ENCODE measurements at regions not wholly inside any gene's neighbourhood (a gene's known extent, or its start where the extent isn't known, plus 50 kb on each side); places are given as distances from the start of the nearest gene placed in this dataset.

DNA sequence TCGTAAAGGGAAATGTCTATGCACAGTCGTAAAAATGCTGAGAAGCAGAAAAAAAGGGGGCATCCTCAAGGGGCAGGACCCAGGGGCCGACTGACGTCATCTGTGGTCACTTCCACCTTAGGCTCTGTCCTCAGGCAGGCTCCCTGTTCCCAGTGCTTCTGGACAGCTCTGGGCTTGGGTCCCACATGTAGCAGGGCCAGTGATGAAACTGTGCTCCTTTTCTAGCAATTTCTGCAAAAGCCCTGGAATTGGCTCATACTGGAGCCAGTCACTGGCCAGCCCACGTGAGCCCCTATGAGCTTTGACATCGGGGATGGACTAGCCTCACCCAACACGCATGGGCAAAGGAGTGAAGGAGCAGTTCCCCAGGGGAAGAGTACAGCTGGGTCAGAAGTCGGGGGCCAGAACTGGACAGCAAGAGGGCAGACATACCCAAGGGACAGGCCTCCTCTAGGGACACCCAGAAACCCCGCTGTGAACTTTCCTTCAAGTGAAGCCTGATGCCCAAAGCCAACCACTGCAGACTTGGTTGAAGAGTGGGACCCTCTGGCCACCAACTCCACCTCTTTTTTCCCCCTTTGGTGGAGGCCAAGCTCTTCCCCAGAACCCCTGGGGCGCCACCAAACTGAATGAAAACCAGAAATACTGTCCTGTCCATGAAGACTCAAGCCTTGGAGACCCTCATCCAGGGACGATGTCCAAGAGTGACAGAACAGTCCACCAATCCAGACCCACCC, 1349.0 kb downstream of the BRD1 start:
- TF ChIP-seq ZNF707 (tag by site-specific recombination; IDR thresholded peaks at IDR 0.05) (no peak), SCRT2 (tag by site-specific recombination; IDR thresholded peaks at IDR 0.05) (no peak), ZNF23 (tag by site-specific recombination; IDR thresholded peaks at IDR 0.05; ENCODE audit: borderline replicate concordance) (no peak), ZBTB11 (tag by site-specific recombination; conservative IDR thresholded peaks at IDR 0.05; ENCODE audit: low read depth) (no peak)
- Histone ChIP-seq H3K9me3 (ENCODE audit: control insufficient read depth, insufficient read depth, low read depth, low read length) (no peaks in the 10 kb centered on the region), H3K4me3 (ENCODE audit: low read depth, low read length) (no peak overlapping the region), H3K4me1 (ENCODE audit: control insufficient read depth, insufficient read depth, low read length) (no peaks in the 10 kb centered on the region), H3K36me3 (ENCODE audit: control insufficient read depth in 2 of 2, insufficient read depth in 1 of 2, low read length in 2 of 2) (no peaks in the 10 kb centered on the region), H3K27ac (ENCODE audit: extremely low read depth, low read depth, low read length) (no peak overlapping the region)
- ChIA-PET POLR2A (no interaction called here), CTCF (interaction anchor here (1.2 kb wide), 1 partner anchor 14 kb away, joined by 4 read pairs; no protein-coding TSS in a partner anchor)

GRCh38 chr22:48478124-48478523, 1349.5 kb downstream of the BRD1 start:
- TF ChIP-seq ZNF366 (tag by site-specific recombination; conservative IDR thresholded peaks at IDR 0.05) (no peak), ZNF571 (tag by site-specific recombination; IDR thresholded peaks at IDR 0.05) (no peak), ZBTB20 (tag by site-specific recombination; IDR thresholded peaks at IDR 0.05) (no peak), ZNF658 (tag by site-specific recombination; IDR thresholded peaks at IDR 0.05) (no peak)
- CTCF ChIA-PET = no interaction called here
- H3K27ac ChIP-seq (ENCODE audit: extremely low read depth, low read depth, low read length) = no peak overlapping the region

GRCh38 chr22:48477031-48477721, 1350.5 kb downstream of the BRD1 start:
- TF ChIP-seq ZNF529 (tag by site-specific recombination; IDR thresholded peaks at IDR 0.05; ENCODE audit: insufficient replicate concordance) (no peak), ZFP3 (tag by site-specific recombination; IDR thresholded peaks at IDR 0.05; ENCODE audit: low read depth) (no peak)
- Histone ChIP-seq H3K36me3 (ENCODE audit: control insufficient read depth in 2 of 2, insufficient read depth in 1 of 2, low read length in 2 of 2) (no peaks in the 10 kb centered on the region), H3K4me3 (ENCODE audit: low read depth, low read length) (no peak overlapping the region), H3K9me3 (ENCODE audit: control insufficient read depth, insufficient read depth, low read depth, low read length) (no peaks in the 10 kb centered on the region), H3K4me1 (ENCODE audit: control insufficient read depth, insufficient read depth, low read length) (no peaks in the 10 kb centered on the region), H3K27ac (ENCODE audit: extremely low read depth, low read depth, low read length) (no peak overlapping the region)
- POLR2A ChIA-PET = no interaction called here
- CTCF ChIA-PET = no interaction called here

More at GRCh38 chr22:48478124-48478523, 1349.5 kb downstream of the BRD1 start:
- POLR2A ChIA-PET = no interaction called here
- H3K4me1 ChIP-seq (ENCODE audit: control insufficient read depth, insufficient read depth, low read length) = no peaks in the 10 kb centered on the region
- no peak overlapping the region for H3K4me3 ChIP-seq (ENCODE audit: low read depth, low read length)
- no peaks in the 10 kb centered on the region for H3K9me3 ChIP-seq (ENCODE audit: control insufficient read depth, insufficient read depth, low read depth, low read length)
- H3K36me3 ChIP-seq (ENCODE audit: control insufficient read depth in 2 of 2, insufficient read depth in 1 of 2, low read length in 2 of 2) = no peaks in the 10 kb centered on the region

DNA sequence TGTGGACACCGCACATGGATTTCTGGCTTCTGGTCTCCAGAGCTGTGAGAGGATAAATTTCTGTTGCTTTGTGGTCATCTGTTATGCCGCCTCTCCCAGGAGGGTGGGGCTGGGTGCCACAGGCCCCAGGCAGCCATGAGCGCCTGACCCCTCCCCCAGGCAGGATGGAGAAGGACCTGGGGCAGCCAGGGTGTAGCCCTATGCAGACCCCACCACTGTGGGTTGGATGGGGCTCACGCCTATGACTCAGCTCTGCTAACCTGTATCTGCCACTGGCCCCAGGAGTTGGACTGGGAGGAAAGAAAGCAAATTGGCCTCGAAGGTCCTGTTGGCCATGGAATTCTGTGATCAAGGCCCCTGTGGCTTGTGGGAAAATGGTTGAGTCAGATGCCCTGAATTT, 1351.1 kb downstream of the BRD1 start:
- Histone ChIP-seq H3K27ac (ENCODE audit: extremely low read depth, low read depth, low read length) (no peak overlapping the region), H3K36me3 (ENCODE audit: control insufficient read depth in 2 of 2, insufficient read depth in 1 of 2, low read length in 2 of 2) (no peaks in the 10 kb centered on the region), H3K4me1 (ENCODE audit: control insufficient read depth, insufficient read depth, low read length) (no peaks in the 10 kb centered on the region), H3K4me3 (ENCODE audit: low read depth, low read length) (no peak overlapping the region), H3K9me3 (ENCODE audit: control insufficient read depth, insufficient read depth, low read depth, low read length) (no peaks in the 10 kb centered on the region)
- TF ChIP-seq ZNF830 (tag by site-specific recombination; IDR thresholded peaks at IDR 0.05; ENCODE audit: low read depth) (no peak), SP7 (tag by site-specific recombination; IDR thresholded peaks at IDR 0.05) (no peak), ZNF530 (tag by site-specific recombination; IDR thresholded peaks at IDR 0.05; ENCODE audit: low read depth) (no peak), ZSCAN16 (tag by site-specific recombination; IDR thresholded peaks at IDR 0.05) (no peak), HOXC10 (CRISPR knock-in tag; IDR thresholded peaks at IDR 0.05) (no peak), ZNF837 (tag by site-specific recombination; IDR thresholded peaks at IDR 0.05) (no peak), ZBTB48 (tag by site-specific recombination; IDR thresholded peaks at IDR 0.05) (no peak)
- TF ChIP-seq, protein P1, sequence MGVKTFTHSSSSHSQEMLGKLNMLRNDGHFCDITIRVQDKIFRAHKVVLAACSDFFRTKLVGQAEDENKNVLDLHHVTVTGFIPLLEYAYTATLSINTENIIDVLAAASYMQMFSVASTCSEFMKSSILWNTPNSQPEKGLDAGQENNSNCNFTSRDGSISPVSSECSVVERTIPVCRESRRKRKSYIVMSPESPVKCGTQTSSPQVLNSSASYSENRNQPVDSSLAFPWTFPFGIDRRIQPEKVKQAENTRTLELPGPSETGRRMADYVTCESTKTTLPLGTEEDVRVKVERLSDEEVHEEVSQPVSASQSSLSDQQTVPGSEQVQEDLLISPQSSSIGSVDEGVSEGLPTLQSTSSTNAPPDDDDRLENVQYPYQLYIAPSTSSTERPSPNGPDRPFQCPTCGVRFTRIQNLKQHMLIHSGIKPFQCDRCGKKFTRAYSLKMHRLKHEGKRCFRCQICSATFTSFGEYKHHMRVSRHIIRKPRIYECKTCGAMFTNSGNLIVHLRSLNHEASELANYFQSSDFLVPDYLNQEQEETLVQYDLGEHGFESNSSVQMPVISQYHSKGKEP (tag by site-specific recombination; IDR thresholded peaks at IDR 0.05) = no peak
- TF ChIP-seq, protein P2, sequence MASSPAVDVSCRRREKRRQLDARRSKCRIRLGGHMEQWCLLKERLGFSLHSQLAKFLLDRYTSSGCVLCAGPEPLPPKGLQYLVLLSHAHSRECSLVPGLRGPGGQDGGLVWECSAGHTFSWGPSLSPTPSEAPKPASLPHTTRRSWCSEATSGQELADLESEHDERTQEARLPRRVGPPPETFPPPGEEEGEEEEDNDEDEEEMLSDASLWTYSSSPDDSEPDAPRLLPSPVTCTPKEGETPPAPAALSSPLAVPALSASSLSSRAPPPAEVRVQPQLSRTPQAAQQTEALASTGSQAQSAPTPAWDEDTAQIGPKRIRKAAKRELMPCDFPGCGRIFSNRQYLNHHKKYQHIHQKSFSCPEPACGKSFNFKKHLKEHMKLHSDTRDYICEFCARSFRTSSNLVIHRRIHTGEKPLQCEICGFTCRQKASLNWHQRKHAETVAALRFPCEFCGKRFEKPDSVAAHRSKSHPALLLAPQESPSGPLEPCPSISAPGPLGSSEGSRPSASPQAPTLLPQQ (tag by site-specific recombination; IDR thresholded peaks at IDR 0.05) = no peak
- CTCF ChIA-PET = interaction anchor here (1.7 kb wide), 1 partner anchor 16 kb away, joined by 3 read pairs; no protein-coding TSS in a partner anchor
- POLR2A ChIA-PET = no interaction called here
